Parathyroid adenoma (tissue), 2 donors: ENCODE measurements at regions not wholly inside any gene's neighbourhood (a gene's known extent, or its start where the extent isn't known, plus 50 kb on each side); places are given as distances from the start of the nearest gene placed in this dataset.

Experiments
- H2AFZ ChIP-seq: fragments of 300-600 bp; sonication (generic); one replicate; pipeline ENCODE4 v1.7.0; 2017; ENCODE audit warnings: antibody characterized with exemption, mild to moderate bottlenecking
- H3K27ac ChIP-seq: fragments of 300-600 bp; sonication (generic); one replicate; pipeline ENCODE4 v1.7.0; 2017
- H3K27me3 ChIP-seq: fragments of 300-600 bp; sonication (generic); one replicate; pipeline ENCODE4 v1.7.0; 2017; ENCODE audit warnings: low read length; ENCODE audit not compliant: control insufficient read depth, insufficient read depth
- H3K36me3 ChIP-seq: fragments of 300-600 bp; sonication (generic); one replicate; pipeline ENCODE4 v1.7.0; 2017; ENCODE audit warnings: low read length; ENCODE audit not compliant: control insufficient read depth, insufficient read depth
- H3K4me1 ChIP-seq: fragments of 300-600 bp; sonication (generic); one replicate; pipeline ENCODE4 v1.7.0; 2017; ENCODE audit warnings: control low read depth
- H3K4me2 ChIP-seq: fragments of 300-600 bp; sonication (generic); one replicate; pipeline ENCODE4 v1.7.0; 2017; ENCODE audit warnings: low read length
- H3K4me3 ChIP-seq: fragments of 300-600 bp; sonication (generic); one replicate; pipeline ENCODE4 v1.7.0; 2017; ENCODE audit warnings: low read depth, low read length
- H3K79me2 ChIP-seq: fragments of 300-600 bp; sonication (generic); one replicate; pipeline ENCODE4 v1.7.0; 2017; ENCODE audit warnings: control low read depth
- H3K9ac ChIP-seq: fragments of 300-600 bp; sonication (generic); one replicate; pipeline ENCODE4 v1.7.0; 2017; ENCODE audit warnings: mild to moderate bottlenecking
- H3K9me3 ChIP-seq: fragments of 300-600 bp; sonication (generic); one replicate; pipeline ENCODE4 v1.7.0; 2017; ENCODE audit warnings: low read length; ENCODE audit not compliant: control insufficient read depth
- TF ChIP-seq, protein P1 (sequence below): fragments of 300-600 bp; sonication (generic); IDR thresholded peaks from one replicate; pipeline ENCODE4 v1.7.0; 2017; ENCODE audit warnings: antibody characterized with exemption, mild to moderate bottlenecking
- donor health status: primary hyperparathyroidism.

DNA sequence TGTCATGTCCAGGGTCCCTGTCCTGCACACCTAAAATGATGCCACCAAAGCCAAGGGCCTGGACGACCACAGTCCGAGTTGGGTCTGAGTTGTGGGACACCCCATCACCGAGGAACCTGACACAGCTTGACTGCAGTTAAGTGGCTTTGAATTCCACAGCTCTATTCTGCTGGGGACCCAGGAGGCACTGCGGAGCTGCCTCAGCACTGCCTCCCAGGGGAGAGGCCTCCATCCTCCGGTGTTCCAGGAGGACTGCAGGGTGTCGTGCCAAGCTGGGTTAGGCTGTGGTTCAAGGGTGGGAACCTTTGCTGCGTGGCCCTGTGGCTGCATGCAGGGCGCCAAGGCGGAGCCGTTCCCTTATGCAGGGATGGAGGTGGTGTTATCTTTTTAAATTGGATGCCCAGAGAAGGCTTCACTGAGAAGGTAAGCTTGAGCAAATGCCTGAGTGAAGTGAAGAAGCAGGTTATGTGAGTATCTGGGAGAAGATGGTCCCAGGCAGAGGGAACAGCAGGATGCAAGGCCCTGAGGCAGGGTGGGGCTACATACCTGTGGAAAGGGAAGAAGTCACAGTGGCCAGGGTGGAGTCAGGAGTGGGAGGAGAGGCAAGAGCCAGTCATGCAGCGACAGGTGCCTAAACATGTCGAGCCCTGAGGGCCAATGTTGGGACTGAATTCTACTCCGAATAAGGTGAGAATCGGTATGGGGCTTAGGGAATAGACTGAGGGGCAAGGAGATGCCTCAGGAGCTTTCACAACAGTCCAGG lies 144.8 kb downstream of the TPRA1 start:
- no peak overlapping the region for H3K27ac ChIP-seq
- TF ChIP-seq, protein P1, sequence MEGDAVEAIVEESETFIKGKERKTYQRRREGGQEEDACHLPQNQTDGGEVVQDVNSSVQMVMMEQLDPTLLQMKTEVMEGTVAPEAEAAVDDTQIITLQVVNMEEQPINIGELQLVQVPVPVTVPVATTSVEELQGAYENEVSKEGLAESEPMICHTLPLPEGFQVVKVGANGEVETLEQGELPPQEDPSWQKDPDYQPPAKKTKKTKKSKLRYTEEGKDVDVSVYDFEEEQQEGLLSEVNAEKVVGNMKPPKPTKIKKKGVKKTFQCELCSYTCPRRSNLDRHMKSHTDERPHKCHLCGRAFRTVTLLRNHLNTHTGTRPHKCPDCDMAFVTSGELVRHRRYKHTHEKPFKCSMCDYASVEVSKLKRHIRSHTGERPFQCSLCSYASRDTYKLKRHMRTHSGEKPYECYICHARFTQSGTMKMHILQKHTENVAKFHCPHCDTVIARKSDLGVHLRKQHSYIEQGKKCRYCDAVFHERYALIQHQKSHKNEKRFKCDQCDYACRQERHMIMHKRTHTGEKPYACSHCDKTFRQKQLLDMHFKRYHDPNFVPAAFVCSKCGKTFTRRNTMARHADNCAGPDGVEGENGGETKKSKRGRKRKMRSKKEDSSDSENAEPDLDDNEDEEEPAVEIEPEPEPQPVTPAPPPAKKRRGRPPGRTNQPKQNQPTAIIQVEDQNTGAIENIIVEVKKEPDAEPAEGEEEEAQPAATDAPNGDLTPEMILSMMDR = no peak
- no peaks in the 10 kb centered on the region for H3K27me3 ChIP-seq
- no peaks in the 10 kb centered on the region for H3K36me3 ChIP-seq
- no peaks in the 10 kb centered on the region for H3K9me3 ChIP-seq
- H3K79me2 ChIP-seq = no peaks in the 10 kb centered on the region
- H3K4me1 ChIP-seq = no peaks in the 10 kb centered on the region
- H3K4me2 ChIP-seq = no peak overlapping the region
- H3K4me3 ChIP-seq = no peak overlapping the region
- H2AFZ ChIP-seq = no peak overlapping the region
- no peak overlapping the region for H3K9ac ChIP-seq

DNA sequence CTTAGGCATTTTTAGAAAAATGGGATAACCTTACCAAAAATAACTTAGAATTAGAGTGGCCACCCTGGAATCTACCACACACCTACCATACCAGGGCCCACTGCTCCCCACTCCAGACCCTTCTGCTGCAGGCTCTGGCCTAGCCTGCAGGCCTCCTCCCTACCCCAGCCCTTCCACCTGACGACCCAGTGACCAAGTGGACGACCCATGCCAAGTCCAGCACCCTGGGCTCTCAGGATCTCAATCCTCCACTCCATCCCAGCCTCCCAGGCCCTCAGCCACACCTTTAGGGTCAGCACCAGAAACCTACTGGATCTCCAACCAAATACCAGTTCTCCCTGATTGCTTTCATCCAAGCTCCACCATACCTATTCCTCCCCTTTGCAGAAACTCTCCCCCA lies 145.8 kb downstream of the TPRA1 start:
- TF ChIP-seq, protein P1 = no peak
- Histone ChIP-seq H3K4me3 (no peak overlapping the region), H3K36me3 (no peaks in the 10 kb centered on the region), H3K79me2 (no peaks in the 10 kb centered on the region), H3K4me1 (no peaks in the 10 kb centered on the region), H3K27me3 (no peaks in the 10 kb centered on the region), H3K9me3 (no peaks in the 10 kb centered on the region), H3K9ac (no peak overlapping the region), H3K27ac (no peak overlapping the region), H2AFZ (no peak overlapping the region), H3K4me2 (no peak overlapping the region)

DNA sequence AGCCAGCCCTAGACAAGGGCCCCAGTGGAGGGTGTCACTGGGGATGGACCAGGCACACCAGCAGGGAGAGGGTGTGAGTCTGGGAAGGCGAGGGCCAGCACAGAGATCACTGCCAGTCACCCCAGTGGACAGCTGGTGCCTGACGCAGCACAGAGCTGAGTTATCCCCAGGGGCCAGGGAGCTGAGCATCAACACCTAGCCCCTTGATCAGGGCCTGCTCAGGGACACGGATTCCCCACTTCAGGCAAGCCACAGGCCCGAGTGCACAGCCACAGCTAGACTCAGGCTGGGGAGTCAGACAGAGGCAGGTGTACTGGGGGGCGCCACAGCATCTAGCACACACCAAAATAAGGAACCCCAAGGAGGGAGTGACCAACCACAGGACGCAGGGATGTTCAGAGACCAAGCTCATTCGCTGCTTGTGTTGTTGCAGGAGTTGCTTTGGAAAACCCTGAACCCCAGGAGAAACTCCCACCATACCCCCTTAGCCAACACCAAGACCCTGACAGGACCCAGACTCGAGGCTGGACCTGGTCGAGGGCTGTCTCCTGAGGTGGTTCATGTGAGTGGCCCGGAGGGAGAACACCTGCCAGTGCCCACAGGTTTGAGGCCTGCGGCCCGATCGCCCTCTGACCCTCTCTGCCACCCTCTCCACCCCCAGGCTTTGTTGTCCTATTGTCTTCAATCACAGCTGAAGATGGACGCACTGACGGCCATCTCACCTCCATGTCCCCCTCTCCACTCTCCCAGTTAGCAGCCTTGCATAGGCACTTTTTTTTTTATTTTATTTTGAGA lies 146.8 kb downstream of the TPRA1 start:
- Histone ChIP-seq H3K9me3 (no peaks in the 10 kb centered on the region), H3K36me3 (no peaks in the 10 kb centered on the region), H3K27me3 (no peaks in the 10 kb centered on the region), H2AFZ (no peak overlapping the region), H3K9ac (no peak overlapping the region), H3K4me1 (no peaks in the 10 kb centered on the region), H3K27ac (no peak overlapping the region), H3K79me2 (no peaks in the 10 kb centered on the region), H3K4me3 (no peak overlapping the region), H3K4me2 (no peak overlapping the region)
- TF ChIP-seq, protein P1 = no peak

DNA sequence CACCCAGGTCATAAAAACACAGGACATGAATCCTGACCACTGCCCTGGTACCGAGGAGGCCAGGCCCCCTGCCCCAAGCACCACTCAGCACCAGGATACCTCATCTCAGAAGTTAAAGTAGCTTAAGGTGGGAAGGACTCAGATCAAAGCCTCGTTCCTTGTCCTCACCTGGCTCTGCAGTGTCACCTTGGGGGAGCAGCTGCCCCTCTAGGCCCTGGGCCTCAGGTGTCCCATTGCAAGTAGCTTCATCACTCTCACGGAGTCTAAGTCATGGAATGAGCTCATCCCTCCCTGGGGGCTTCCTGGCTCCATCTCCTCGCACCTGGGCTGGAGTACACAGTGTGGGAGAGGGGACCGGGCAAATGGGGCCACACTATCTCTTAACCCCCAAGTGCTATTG lies 148.0 kb downstream of the TPRA1 start:
- Histone ChIP-seq H3K4me3 (no peak overlapping the region), H3K36me3 (no peaks in the 10 kb centered on the region), H3K27ac (no peak overlapping the region), H3K4me1 (no peaks in the 10 kb centered on the region), H2AFZ (no peak overlapping the region), H3K27me3 (no peaks in the 10 kb centered on the region), H3K9me3 (no peaks in the 10 kb centered on the region), H3K79me2 (no peaks in the 10 kb centered on the region), H3K4me2 (no peak overlapping the region), H3K9ac (no peak overlapping the region)
- TF ChIP-seq, protein P1 = no peak
